IPS-18c (cell line): ENCODE measurements at regions not wholly inside any gene's neighbourhood (a gene's known extent, or its start where the extent isn't known, plus 50 kb on each side); places are given as distances from the start of the nearest gene placed in this dataset.
"Not testable (repeated sequence)": the region's sequence is repeated elsewhere in the genome, so short reads cannot be mapped to it uniquely, and the experiment has no call there.

ENCODE experiments used
- H3K4me3 ChIP-seq: 2 replicates; pipeline ENCODE4 v1.7.0; 2013; ENCODE audit warnings: low read depth, mild to moderate bottlenecking, low read length, moderate library complexity; ENCODE audit not compliant: insufficient read depth
- H3K9me3 ChIP-seq: one replicate; pipeline ENCODE4 v1.6.1; 2013; ENCODE audit warnings: mild to moderate bottlenecking, low read length, moderate library complexity; ENCODE audit not compliant: control insufficient read depth, insufficient read depth

DNA sequence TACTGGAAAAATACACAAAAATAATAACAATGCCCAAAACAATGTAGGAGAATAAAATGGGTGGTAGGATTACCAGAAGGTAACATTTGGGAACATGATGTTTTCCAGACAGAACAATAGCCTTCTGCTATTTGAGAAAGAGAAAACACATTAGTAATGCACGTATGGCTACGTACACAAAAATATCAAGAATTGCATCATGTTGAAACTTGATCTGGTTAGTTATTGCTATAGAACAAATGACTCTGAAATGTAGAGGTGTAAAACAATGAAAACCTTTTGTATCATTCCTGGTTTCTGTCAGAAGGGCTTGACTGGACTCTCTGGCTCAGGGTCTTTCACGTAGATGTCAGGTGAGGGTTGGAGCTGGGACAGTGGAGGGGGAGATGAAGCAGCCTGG lies 1040.0 kb downstream of the FAT4 start:
- no peak overlapping the region for H3K4me3 ChIP-seq
- H3K9me3 ChIP-seq = no peaks in the 10 kb centered on the region

- Histone ChIP-seq H3K4me3 (no peak overlapping the region), H3K9me3 (no peaks in the 10 kb centered on the region)
Measured at GRCh38 chr4:126358041-126358440, 1043.3 kb downstream of the FAT4 start.

DNA sequence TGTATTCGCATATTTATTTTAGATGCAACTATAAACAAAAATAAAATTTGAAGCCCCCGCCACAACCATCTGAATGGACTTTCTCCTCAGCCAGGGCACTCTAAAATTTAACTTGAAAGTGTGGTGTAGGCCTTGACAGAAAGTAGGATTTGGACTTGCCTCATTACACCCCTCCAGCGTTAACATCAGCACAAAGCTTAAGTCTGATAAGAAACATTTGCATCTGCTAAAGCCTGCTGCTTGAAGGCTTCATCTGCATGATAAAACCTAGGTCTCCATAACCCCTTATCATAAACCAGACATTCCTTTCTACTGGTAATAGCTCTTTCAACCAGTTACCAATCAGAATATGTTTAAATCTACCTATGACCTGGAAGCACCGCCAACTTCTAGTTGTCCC lies 1046.5 kb downstream of the FAT4 start:
- Histone ChIP-seq H3K4me3 (no peak overlapping the region), H3K9me3 (no peaks in the 10 kb centered on the region)

DNA sequence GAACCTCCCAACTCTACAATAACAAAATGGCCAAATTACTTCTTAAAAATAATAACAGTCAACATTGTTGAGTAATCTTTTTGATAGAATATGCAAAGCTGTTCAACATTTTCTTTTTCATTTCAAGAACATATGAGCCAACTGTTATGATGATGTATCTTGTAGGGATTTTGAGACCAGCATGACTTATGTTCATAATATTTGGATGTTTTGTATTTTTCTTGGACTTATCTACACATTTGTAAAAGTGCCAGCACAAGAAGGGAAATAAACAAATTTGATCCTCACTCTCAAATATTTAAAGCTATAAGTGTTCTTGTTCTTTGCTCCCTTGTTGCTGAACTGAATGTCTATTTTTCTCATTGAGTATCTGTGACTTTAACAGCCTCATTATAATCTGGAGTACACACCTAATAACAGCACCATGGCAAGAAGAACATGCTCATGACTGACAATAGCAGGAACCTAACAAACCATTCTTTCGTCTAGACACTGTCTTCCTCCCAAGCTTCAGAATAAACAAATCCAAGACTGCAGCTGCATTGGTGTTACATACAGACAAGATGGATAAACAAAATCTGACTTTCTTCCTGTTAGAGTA lies 1049.7 kb downstream of the FAT4 start:
- no peaks in the 10 kb centered on the region for H3K9me3 ChIP-seq
- H3K4me3 ChIP-seq = no peak overlapping the region

DNA sequence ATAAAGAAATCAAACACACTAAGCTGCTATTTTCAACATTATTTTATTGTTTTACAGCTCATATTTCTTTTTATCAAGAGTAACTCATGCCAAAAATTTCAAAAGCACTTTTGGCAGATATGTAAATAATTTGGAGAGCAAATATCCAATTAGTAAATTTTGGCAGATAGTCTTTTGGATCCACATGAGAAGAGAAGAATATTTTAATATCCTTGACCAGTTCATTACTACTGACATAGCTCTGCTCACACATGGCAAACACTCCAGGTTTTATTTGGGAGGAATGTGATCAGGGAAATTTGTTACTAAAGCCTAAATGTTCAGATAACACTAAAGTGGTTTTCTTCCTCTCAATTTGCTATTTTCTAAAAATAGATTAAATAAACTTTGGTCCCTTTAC lies 1054.3 kb downstream of the FAT4 start:
- no peak overlapping the region for H3K4me3 ChIP-seq

DNA sequence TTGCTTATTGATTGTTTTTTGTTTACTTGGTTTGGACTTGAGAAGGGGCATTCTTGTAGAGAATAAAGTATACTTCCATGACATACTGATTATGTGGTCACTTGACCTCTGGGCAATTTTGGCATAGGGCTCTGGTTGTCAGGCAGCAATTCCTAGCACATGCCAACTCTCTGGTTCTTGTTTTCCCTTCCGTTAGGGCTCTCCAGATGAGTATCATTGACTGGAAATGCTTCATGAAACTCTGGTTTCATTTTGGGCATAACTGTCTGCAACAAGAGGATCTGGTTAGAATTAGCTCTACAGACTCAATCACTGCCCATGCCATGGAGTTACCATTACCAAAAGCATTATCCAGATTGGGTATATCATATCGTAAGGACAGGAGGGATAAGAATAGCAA lies 1057.9 kb downstream of the FAT4 start:
- H3K9me3 ChIP-seq = no peaks in the 10 kb centered on the region
- H3K4me3 ChIP-seq = no peak overlapping the region

More for the DNA sequence above, 1054.3 kb downstream of the FAT4 start:
- H3K9me3 ChIP-seq = no peaks in the 10 kb centered on the region

- H3K4me3 ChIP-seq = no peak overlapping the region
- H3K9me3 ChIP-seq = no peaks in the 10 kb centered on the region
Measured at GRCh38 chr4:126375462-126376054, 1060.8 kb downstream of the FAT4 start.

- H3K4me3 ChIP-seq = no peak overlapping the region
- H3K9me3 ChIP-seq = no peaks in the 10 kb centered on the region
Measured at GRCh38 chr4:126385954-126386353, 1071.2 kb downstream of the FAT4 start.

DNA sequence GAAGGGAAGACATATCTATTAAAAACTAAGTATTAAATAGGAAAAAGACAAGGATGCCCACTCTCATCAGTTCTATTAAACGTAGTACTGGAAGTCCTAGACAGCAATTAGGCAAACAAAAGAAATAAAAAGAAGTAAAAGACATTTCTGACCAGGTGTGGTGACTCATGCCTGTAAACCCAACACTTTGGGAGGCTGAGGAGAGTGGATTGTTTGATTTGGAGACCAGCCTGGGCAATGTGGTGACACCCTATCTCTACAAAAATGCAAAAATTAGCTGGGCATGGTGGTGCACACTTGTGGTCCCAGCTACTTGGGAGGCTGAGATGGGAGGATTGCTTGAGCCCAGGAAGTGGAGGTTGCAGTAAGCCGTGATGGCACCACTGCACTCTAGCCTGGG lies 1071.8 kb downstream of the FAT4 start:
- Histone ChIP-seq H3K9me3 (no peaks in the 10 kb centered on the region), H3K4me3 (no peak overlapping the region)

DNA sequence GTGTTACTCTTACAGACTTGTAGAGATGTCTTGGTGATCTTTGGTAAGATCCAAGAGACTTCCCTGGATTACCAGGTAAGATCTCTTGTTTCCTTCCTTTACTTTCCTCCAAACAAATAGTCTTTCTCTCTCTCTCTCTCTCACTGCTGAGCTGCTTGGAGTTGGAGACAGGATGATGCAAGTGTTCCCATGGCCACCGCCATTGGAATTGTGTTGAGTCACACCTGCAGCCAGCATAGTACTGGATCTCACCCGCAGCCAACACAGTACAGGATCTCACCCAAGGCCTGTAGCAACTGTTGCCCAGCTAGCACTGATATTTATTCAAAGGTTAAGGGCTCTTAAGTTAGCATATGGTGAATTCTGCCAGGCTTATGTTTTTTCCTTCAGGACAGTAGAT lies 1080.9 kb downstream of the FAT4 start:
- Histone ChIP-seq H3K4me3 (no peak overlapping the region), H3K9me3 (no peaks in the 10 kb centered on the region)

DNA sequence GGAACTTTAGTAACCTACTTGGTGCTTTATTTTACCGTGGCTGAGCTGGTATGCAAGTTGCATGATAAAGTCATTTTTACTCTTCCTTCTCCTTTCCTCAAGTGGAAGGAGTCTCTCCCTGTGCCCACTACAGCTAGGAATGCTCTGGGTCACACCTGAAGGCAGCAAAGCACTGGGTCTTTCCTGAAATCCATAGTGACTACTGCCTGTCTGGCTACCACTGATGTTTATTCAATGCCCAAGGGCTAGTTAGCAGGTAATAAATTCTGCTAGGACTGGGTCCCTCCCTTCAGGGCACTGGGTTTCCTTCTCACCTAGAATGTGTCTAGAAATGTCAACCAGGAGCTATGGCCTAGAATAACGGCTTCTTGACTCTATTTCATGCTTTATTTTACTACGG lies 1081.4 kb downstream of the FAT4 start:
- Histone ChIP-seq H3K9me3 (no peaks in the 10 kb centered on the region), H3K4me3 (no peak overlapping the region)

- no peaks in the 10 kb centered on the region for H3K9me3 ChIP-seq
- no peak overlapping the region for H3K4me3 ChIP-seq
Measured at GRCh38 chr4:126396703-126397102, 1081.9 kb downstream of the FAT4 start.

DNA sequence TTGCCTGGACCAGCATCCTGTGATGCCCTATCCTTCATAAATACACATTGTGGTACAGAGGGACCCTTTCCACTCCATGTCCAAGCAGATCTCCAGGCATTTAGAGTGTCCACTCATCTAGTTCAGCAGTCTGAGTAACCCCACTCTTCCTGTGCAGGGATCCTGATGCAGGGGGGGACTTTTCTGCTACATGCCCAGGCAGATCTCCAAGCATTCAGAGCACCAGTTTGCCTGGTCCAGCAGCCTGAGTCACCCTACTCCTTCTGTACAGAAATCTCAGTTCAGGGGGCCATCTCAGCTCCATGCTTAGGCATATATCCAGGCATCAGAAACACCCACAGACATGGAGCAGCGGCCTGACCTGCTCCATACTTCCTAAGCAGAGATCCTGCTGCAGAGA lies 1089.8 kb downstream of the FAT4 start:
- H3K9me3 ChIP-seq = no peaks in the 10 kb centered on the region
- H3K4me3 ChIP-seq = no peak overlapping the region

GRCh38 chr4:126405369-126405982 lies 1090.7 kb downstream of the FAT4 start:
- H3K9me3 ChIP-seq = no peaks in the 10 kb centered on the region
- no peak overlapping the region for H3K4me3 ChIP-seq

DNA sequence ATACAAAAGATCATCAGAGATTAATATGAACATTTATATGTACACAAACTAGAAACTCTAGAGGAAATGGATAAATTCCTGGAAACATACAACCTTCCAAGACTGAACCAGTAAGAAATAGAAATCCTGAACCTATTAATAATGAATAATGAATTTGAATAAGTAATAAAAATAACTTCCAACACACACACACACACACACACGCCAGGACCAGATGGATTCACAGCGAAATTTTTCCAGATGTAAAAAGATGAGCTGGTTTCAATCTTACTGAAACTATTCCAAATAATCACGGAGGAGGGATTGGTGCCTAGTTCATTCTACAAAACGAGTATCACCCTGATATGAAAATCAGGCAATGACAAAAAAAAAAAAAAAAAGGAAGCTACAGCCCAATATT lies 1095.0 kb downstream of the FAT4 start:
- Histone ChIP-seq H3K4me3 (no peak overlapping the region), H3K9me3 (no peaks in the 10 kb centered on the region)

DNA sequence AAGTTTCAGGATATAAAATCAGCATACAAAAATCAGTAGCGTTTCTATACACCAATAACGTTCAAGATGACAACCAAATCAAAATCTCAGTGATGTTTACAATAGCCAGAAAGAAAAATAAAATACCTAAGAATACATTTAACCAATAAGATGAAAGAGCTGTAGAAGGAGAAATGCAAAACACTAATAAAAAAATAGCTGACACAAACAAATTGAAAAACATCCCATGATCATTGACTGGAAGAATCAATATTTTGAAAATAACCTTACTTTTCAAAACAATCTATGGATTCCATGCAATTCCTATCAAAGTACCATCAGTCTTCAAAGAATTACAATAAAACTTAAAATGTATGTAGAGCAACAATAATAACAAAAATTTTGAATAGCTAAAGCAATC lies 1096.3 kb downstream of the FAT4 start:
- no peak overlapping the region for H3K4me3 ChIP-seq

DNA sequence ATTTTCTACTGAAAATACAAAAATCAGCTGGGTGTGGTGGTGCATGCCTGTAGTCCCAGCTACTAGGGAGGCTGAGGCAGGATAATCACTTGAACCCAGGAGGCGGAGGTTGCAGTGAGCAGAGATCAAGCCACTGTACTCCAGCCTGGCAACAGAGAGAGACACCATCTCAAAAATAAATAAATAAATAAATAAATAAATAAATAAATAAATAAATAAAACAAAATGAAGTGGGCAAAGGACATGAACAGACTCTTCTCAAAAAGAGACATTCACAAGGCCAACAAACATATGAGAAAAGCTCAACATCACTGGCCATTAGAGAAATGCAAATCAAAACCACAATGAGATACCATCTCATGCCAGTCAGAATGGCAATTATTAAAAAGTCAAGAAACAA lies 1097.6 kb downstream of the FAT4 start:
- H3K4me3 ChIP-seq = not testable (repeated sequence)

More for the DNA sequence above, 1096.3 kb downstream of the FAT4 start:
- H3K9me3 ChIP-seq = no peaks in the 10 kb centered on the region

GRCh38 chr4:126414741-126415140 lies 1100.0 kb downstream of the FAT4 start:
- Histone ChIP-seq H3K4me3 (no peak overlapping the region), H3K9me3 (no peaks in the 10 kb centered on the region)

More for the DNA sequence above, 1097.6 kb downstream of the FAT4 start:
- H3K9me3 ChIP-seq = not testable (repeated sequence)

- H3K9me3 ChIP-seq = no peaks in the 10 kb centered on the region
Measured at GRCh38 chr4:126419266-126419665, 1104.5 kb downstream of the FAT4 start.

More at GRCh38 chr4:126419266-126419665, 1104.5 kb downstream of the FAT4 start:
- H3K4me3 ChIP-seq = no peak overlapping the region
